ENCODE measurements at regions not wholly inside any gene's neighbourhood (a gene's known extent, or its start where the extent isn't known, plus 50 kb on each side); places are given as distances from the start of the nearest gene placed in this dataset.

DNA sequence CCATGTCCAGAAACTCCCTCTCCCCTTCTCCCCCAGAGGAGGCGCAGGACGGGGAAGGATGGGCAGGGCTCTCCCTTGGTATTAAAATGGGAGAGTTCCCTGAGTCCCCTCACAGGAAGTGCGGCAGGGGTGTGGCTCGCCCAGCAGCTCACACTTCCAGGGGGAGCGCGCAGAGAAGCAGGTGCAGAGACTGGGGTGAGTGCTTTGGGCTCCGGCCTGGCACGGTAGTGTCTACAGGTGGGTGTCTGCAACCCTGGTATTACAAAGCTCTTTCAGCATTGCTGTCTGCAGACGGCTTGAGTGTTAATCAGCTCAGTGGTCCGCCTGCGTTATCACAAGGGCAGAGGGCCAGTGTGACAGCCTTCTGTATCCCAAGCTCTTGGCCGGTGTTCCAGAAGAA lies 114.9 kb upstream of the FBXL7 start:
- TF ChIP-seq CTCF (IDR thresholded peaks at IDR 0.05; ENCODE audit: borderline replicate concordance), result no peak
- intact Hi-C loops (cut with micrococcal nuclease), result no loop called here

DNA sequence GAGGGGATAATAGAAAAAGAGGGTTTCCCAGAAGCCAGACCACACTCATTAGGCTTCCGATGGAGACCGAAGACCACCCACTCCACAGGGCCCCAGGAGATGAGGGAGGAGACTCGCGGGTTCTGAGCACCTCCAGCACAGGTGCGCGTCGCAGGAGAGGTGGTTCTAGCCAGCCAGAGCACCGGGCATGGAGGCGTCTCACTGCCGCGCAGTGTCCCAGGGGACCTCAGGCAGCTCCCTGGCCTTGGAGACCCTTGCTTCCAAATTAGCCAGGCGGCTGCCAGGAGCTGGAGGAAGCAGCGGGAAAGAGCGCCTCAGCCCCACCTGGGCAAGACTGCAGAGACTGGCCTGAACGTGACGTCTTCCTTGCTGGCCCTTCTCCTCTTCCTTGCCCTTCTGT lies 115.4 kb upstream of the FBXL7 start:
- Histone ChIP-seq H3K27me3 (ENCODE audit: low read depth) (peaks cover 12% of the 10 kb centered on the region), H3K9me3 (replicated peaks) (no peaks in the 10 kb centered on the region), H3K27ac (replicated peaks) (no peak overlapping the region), H3K4me3 (no peak overlapping the region), H3K36me3 (no peaks in the 10 kb centered on the region), H3K4me1 (no peaks in the 10 kb centered on the region)
- intact Hi-C loops (cut with micrococcal nuclease), result no loop called here
- no peak for TF ChIP-seq CTCF (IDR thresholded peaks at IDR 0.05; ENCODE audit: borderline replicate concordance)
- DNase-seq, result no peak

More for the DNA sequence above, 114.9 kb upstream of the FBXL7 start:
- Histone ChIP-seq H3K36me3 (no peaks in the 10 kb centered on the region), H3K4me1 (no peaks in the 10 kb centered on the region), H3K27ac (replicated peaks) (no peak overlapping the region), H3K9me3 (replicated peaks) (no peaks in the 10 kb centered on the region), H3K4me3 (no peak overlapping the region), H3K27me3 (ENCODE audit: low read depth) (peaks cover 12% of the 10 kb centered on the region)
- DNase-seq, result no peak

DNA sequence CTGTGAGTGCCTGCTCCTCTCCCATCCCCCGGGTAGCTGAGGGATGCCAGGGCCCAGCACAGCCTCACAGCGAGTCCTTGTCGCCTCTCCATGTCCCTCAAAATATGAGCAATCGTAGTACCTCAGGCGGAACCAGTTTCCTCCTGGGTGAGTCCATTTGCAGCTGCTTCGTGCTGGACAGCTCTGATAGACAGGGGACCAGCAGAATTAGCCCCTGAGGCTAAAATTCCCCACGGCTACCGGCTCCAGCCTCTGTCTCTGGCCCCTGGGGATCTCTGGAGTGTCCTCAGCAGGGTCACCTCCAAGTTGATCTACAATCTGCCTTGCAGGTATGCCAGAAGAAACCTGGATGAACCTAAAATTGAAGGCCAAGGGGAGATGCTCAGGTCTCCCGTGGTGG lies 115.8 kb upstream of the FBXL7 start:
- no peak overlapping the region for H3K27ac ChIP-seq (replicated peaks)
- H3K27me3 ChIP-seq (ENCODE audit: low read depth), result peaks cover 12% of the 10 kb centered on the region
- no peaks in the 10 kb centered on the region for H3K9me3 ChIP-seq (replicated peaks)
- no peak for TF ChIP-seq CTCF (IDR thresholded peaks at IDR 0.05; ENCODE audit: borderline replicate concordance)
- intact Hi-C loops (cut with micrococcal nuclease), result no loop called here
- no peaks in the 10 kb centered on the region for H3K36me3 ChIP-seq
- DNase-seq, result no peak
- no peak overlapping the region for H3K4me3 ChIP-seq
- no peaks in the 10 kb centered on the region for H3K4me1 ChIP-seq

DNA sequence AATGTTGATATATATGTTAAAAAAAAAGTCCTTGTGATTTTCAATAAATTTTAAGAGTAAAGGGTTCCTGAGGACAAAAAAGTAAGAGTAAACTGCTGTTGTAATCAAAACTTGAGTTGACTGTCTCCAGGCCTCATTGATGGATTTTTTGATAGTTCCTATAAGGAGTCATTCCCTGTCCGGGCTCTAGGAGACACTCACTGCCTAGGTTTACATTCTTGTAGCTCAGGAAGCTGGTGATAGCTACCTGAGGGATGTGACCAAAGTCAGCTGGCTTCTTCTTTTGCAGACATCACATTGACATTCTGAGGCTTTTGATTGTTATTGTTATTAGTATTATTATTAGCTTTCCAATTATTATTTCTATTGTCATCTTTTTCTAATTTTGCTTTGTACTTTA lies 116.5 kb upstream of the FBXL7 start:
- H3K4me1 ChIP-seq, result no peaks in the 10 kb centered on the region
- intact Hi-C loops (cut with micrococcal nuclease), result no loop called here
- H3K27ac ChIP-seq (replicated peaks), result no peak overlapping the region
- peaks cover 12% of the 10 kb centered on the region for H3K27me3 ChIP-seq (ENCODE audit: low read depth)
- H3K36me3 ChIP-seq, result no peaks in the 10 kb centered on the region
- H3K4me3 ChIP-seq, result no peak overlapping the region
- no peaks in the 10 kb centered on the region for H3K9me3 ChIP-seq (replicated peaks)
- no peak for DNase-seq
- TF ChIP-seq CTCF (IDR thresholded peaks at IDR 0.05; ENCODE audit: borderline replicate concordance), result peak; percentile 54

DNA sequence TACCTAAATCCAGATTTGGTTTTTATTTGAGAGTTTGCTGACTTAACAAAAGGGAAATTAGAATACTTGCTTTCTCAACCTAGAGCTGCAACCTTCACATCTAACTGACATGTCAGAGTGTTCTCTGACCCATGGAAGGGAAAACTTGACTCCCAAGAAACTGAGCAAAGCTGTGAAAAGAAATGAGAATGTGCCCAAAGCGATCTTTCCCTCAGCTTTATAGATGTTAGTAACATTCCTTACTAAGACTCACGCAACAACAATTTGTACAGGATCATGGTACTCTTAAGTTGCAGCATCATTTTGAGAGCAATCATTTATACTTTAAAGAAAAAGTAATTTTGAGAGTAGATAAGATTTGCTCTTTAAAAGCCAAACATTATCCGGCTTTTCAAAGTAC lies 117.0 kb upstream of the FBXL7 start:
- Histone ChIP-seq H3K4me3 (no peak overlapping the region), H3K9me3 (replicated peaks) (no peaks in the 10 kb centered on the region), H3K36me3 (no peaks in the 10 kb centered on the region), H3K27ac (replicated peaks) (no peak overlapping the region), H3K4me1 (no peaks in the 10 kb centered on the region), H3K27me3 (ENCODE audit: low read depth) (peaks cover 12% of the 10 kb centered on the region)
- intact Hi-C loops (cut with micrococcal nuclease), result no loop called here
- no peak for TF ChIP-seq CTCF (IDR thresholded peaks at IDR 0.05; ENCODE audit: borderline replicate concordance)
- DNase-seq, result no peak
